ENCODE measurements at regions not wholly inside any gene's neighbourhood (a gene's known extent, or its start where the extent isn't known, plus 50 kb on each side); places are given as distances from the start of the nearest gene placed in this dataset.

GRCh38 chr1:244112636-244113035 is 61.6 kb downstream of the ZBTB18 start:
- TF ChIP-seq CTCF (IDR thresholded peaks at IDR 0.05; ENCODE audit: insufficient read depth in 1 of 2, low read depth in 1 of 2, low read length in 1 of 2, severe bottlenecking in 1 of 2, unreplicated experiment in 1 of 2): no peak
- no peaks in the 10 kb centered on the region for H3K36me3 ChIP-seq (ENCODE audit: control insufficient read depth, insufficient read depth, low read length)
- H3K4me3 ChIP-seq (ENCODE audit: low read depth, low read length): no peak overlapping the region
- Mint-ChIP-seq H3K9me3 (ENCODE audit: unreplicated experiment) (peaks cover 10% of the 10 kb centered on the region), H3K4me3 (ENCODE audit: unreplicated experiment) (no peak overlapping the region), H3K27ac (ENCODE audit: unreplicated experiment) (no peak overlapping the region), H3K4me1 (ENCODE audit: low read depth, unreplicated experiment) (no peaks in the 10 kb centered on the region), H3K36me3 (ENCODE audit: insufficient read depth, unreplicated experiment) (no peaks in the 10 kb centered on the region), H3K27me3 (ENCODE audit: insufficient read depth, unreplicated experiment) (peaks cover 7% of the 10 kb centered on the region)
- POLR2A ChIA-PET: no interaction called here
- intact Hi-C loops (cut with micrococcal nuclease; ENCODE audit: unreplicated experiment): no loop called here
- no peak for DNase-seq
- CTCF ChIA-PET: no interaction called here
- H3K27me3 ChIP-seq (replicated peaks; ENCODE audit: control insufficient read depth, insufficient read depth, low read length): peaks cover 2% of the 10 kb centered on the region
- H3K9me3 ChIP-seq: no peaks in the 10 kb centered on the region
- no TSS peak for BruUV-seq (replicated peaks)
- no peaks in the 10 kb centered on the region for H3K4me1 ChIP-seq

- BruUV-seq (replicated peaks): no TSS peak
- no peak for DNase-seq
- ChIA-PET CTCF (no interaction called here), POLR2A (no interaction called here)
- H3K36me3 Mint-ChIP-seq (ENCODE audit: insufficient read depth, unreplicated experiment): no peaks in the 10 kb centered on the region
- TF ChIP-seq CTCF (IDR thresholded peaks at IDR 0.05; ENCODE audit: insufficient read depth in 1 of 2, low read depth in 1 of 2, low read length in 1 of 2, severe bottlenecking in 1 of 2, unreplicated experiment in 1 of 2): no peak
- no peak overlapping the region for H3K4me3 ChIP-seq (ENCODE audit: low read depth, low read length)
- no peaks in the 10 kb centered on the region for H3K4me1 ChIP-seq
- H3K27me3 ChIP-seq (replicated peaks; ENCODE audit: control insufficient read depth, insufficient read depth, low read length): peaks cover 2% of the 10 kb centered on the region
- H3K4me1 Mint-ChIP-seq (ENCODE audit: low read depth, unreplicated experiment): no peaks in the 10 kb centered on the region
- H3K9me3 Mint-ChIP-seq (ENCODE audit: unreplicated experiment): peaks cover 10% of the 10 kb centered on the region
- peaks cover 9% of the 10 kb centered on the region for H3K27me3 Mint-ChIP-seq (ENCODE audit: insufficient read depth, unreplicated experiment)
- no peaks in the 10 kb centered on the region for H3K9me3 ChIP-seq
- H3K27ac Mint-ChIP-seq (ENCODE audit: unreplicated experiment): no peak overlapping the region
- no peak overlapping the region for H3K4me3 Mint-ChIP-seq (ENCODE audit: unreplicated experiment)
- intact Hi-C loops (cut with micrococcal nuclease; ENCODE audit: unreplicated experiment): no loop called here
- no peaks in the 10 kb centered on the region for H3K36me3 ChIP-seq (ENCODE audit: control insufficient read depth, insufficient read depth, low read length)
Measured at GRCh38 chr1:244113532-244114320, 62.6 kb downstream of the ZBTB18 start.

- Mint-ChIP-seq H3K27ac (ENCODE audit: unreplicated experiment) (no peak overlapping the region), H3K4me1 (ENCODE audit: low read depth, unreplicated experiment) (no peaks in the 10 kb centered on the region), H3K27me3 (ENCODE audit: insufficient read depth, unreplicated experiment) (peaks cover 9% of the 10 kb centered on the region), H3K9me3 (ENCODE audit: unreplicated experiment) (peaks cover 10% of the 10 kb centered on the region), H3K36me3 (ENCODE audit: insufficient read depth, unreplicated experiment) (no peaks in the 10 kb centered on the region), H3K4me3 (ENCODE audit: unreplicated experiment) (no peak overlapping the region)
- Histone ChIP-seq H3K36me3 (ENCODE audit: control insufficient read depth, insufficient read depth, low read length) (no peaks in the 10 kb centered on the region), H3K27me3 (replicated peaks; ENCODE audit: control insufficient read depth, insufficient read depth, low read length) (peaks cover 2% of the 10 kb centered on the region), H3K4me1 (no peaks in the 10 kb centered on the region), H3K9me3 (no peaks in the 10 kb centered on the region), H3K4me3 (ENCODE audit: low read depth, low read length) (no peak overlapping the region)
- ChIA-PET CTCF (interaction anchor here (1.0 kb wide), 1 partner anchor 87 kb away, joined by 3 read pairs; no protein-coding TSS in a partner anchor), POLR2A (no interaction called here)
- intact Hi-C loops (cut with micrococcal nuclease; ENCODE audit: unreplicated experiment): no loop called here
- no peak for DNase-seq
- BruUV-seq (replicated peaks): no TSS peak
- no peak for TF ChIP-seq CTCF (IDR thresholded peaks at IDR 0.05; ENCODE audit: insufficient read depth in 1 of 2, low read depth in 1 of 2, low read length in 1 of 2, severe bottlenecking in 1 of 2, unreplicated experiment in 1 of 2)
Measured at GRCh38 chr1:244114892-244115291, 63.8 kb downstream of the ZBTB18 start.

Measured in Caco-2 (cell line).